Sigmoid colon (tissue), 3 donors: ENCODE measurements at regions not wholly inside any gene's neighbourhood (a gene's known extent, or its start where the extent isn't known, plus 50 kb on each side); places are given as distances from the start of the nearest gene placed in this dataset.

ENCODE experiments used
- POLR2A ChIP-seq, 2 donors: fragments of 450-650 bp; IDR thresholded peaks; one replicate each; pipeline ENCODE4 v1.6.1; 2016; ENCODE audit warnings: antibody characterized with exemption in 2 of 2, mild to moderate bottlenecking in 2 of 2, moderate library complexity in 2 of 2
- TF ChIP-seq, protein P1 (sequence below), 4 experiments: fragments of 450-650 bp in 3 of 4; fragments of 200-600 bp in 1 of 4; IDR thresholded peaks; one replicate each; pipeline ENCODE4 v1.5.1; 2016 to 2019; ENCODE audit warnings: antibody characterized with exemption in 4 of 4, mild to moderate bottlenecking in 3 of 4, moderate library complexity in 2 of 4

- TF ChIP-seq, protein P1, sequence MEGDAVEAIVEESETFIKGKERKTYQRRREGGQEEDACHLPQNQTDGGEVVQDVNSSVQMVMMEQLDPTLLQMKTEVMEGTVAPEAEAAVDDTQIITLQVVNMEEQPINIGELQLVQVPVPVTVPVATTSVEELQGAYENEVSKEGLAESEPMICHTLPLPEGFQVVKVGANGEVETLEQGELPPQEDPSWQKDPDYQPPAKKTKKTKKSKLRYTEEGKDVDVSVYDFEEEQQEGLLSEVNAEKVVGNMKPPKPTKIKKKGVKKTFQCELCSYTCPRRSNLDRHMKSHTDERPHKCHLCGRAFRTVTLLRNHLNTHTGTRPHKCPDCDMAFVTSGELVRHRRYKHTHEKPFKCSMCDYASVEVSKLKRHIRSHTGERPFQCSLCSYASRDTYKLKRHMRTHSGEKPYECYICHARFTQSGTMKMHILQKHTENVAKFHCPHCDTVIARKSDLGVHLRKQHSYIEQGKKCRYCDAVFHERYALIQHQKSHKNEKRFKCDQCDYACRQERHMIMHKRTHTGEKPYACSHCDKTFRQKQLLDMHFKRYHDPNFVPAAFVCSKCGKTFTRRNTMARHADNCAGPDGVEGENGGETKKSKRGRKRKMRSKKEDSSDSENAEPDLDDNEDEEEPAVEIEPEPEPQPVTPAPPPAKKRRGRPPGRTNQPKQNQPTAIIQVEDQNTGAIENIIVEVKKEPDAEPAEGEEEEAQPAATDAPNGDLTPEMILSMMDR (IDR thresholded peaks at IDR 0.05), result no peak
- no peak for TF ChIP-seq POLR2A (IDR thresholded peaks at IDR 0.05)
These were observed 185.8 kb upstream of the TENT5A start for GRCh38 chr6:81938014-81938856.
